Colon (tissue), 2 donors: ENCODE measurements at regions not wholly inside any gene's neighbourhood (a gene's known extent, or its start where the extent isn't known, plus 50 kb on each side); places are given as distances from the start of the nearest gene placed in this dataset.
"Not testable (repeated sequence)": the region's sequence is repeated elsewhere in the genome, so short reads cannot be mapped to it uniquely, and the experiment has no call there.

Experiments
- FAIRE-seq: peaks from 2 replicates; lab custom pipeline; 2012; peaks lifted over from hg19 to GRCh38; lab: Jason Lieb, UNC
- donor health status: control.
- donor health status: control.

DNA sequence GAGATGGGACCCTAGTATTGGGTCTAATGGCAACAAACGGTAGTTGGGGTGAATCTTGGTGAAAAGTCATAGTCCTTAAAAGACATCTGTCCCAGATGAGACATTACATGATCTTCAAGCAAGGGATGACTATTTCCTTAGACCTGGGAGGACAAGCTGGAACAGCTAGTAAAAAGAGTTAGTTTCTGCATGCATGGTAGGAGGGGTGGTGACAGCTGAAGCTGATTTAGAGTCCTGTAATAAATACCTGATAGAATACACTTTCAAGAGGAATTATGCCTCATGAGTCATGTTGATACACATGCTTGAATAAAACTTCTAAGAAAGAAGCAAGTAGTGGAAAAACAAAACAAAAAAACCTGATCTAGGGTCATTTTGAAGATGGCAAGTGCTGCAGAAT, 247.4 kb downstream of the CD109 start:
- FAIRE-seq, result no peak

DNA sequence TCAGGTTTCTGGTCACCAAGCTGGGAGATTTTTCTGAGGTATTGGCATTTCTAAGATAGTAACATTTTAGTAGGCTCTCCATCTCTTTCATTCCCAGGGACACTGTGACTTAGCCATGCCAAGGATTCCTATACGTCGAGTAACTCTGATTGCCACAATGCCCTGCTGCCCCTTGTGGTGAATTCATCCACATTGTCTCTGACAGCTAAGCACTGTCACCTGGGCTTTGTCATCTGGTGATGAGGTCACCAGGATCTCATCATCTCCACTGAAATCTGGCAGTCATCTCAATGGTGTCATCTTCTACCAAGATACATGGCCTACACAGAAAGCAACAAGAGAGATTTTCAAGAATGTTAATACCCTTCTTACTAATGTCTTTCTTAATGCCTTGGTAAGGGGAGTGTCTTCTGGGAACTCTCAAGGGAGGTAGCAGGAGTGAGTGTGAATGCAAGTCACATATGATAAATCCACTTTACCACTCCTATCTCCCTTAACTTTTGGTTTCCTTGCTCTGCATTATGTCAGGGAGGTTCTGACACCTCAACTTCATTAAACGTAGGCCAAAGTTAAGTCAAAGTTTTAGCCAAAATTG, 246.7 kb downstream of the CD109 start:
- no peak for FAIRE-seq

DNA sequence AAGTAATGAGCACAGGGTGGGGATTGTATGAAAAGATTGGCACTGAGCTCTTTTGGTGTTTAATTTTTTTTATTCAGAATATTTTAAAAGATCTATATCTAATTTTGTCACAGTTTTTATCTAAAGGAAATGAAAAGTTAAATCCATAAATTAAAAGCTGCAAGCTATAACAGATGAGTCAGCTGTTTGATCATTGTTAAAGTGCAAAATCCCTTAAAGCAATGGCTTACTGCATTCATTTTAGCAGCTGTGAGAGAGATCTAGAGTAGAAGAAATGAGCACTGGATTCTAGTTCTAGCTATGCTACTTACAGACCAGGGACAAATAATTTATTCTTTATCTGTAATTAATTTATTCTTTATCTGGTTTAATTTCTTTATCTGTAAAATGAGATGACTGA, 245.9 kb downstream of the CD109 start:
- no peak for FAIRE-seq

DNA sequence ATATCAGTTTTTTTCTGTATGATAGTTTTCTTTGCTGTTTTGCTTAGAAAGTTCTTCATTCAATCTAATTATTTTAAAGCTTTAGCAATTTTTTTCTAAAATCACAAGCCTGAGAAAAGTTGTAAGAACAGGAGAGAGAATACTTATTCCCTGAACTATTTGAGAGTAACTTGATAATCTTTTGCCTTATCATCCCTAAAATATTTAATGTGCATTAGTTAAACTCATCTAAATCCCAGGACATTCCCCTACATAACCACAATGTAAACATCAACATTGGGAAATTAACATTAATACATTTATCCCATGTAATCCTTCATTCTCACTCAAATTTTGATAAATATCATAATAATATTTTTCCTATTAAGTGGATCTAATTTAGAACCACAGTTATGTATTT, 241.8 kb downstream of the CD109 start:
- FAIRE-seq, result no peak

DNA sequence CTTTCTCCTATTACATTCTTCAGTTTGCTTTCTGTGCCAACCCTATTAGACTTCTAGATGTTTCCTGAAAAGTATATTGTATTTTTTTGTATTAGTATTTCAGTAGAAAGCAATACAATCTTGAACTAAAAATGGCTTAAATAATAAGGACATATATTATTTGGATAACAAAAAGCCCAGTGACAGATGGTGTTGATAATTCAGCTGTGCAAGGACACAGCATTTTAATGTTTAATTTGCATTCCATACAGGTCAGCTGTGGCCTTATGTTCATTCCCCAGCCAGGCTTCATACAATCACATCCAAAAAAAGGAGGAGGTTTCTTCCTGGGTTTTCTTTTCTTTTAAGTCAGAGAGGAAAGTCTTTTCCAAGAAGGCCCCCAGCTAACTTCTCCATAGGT, 236.9 kb downstream of the CD109 start:
- FAIRE-seq, result no peak

DNA sequence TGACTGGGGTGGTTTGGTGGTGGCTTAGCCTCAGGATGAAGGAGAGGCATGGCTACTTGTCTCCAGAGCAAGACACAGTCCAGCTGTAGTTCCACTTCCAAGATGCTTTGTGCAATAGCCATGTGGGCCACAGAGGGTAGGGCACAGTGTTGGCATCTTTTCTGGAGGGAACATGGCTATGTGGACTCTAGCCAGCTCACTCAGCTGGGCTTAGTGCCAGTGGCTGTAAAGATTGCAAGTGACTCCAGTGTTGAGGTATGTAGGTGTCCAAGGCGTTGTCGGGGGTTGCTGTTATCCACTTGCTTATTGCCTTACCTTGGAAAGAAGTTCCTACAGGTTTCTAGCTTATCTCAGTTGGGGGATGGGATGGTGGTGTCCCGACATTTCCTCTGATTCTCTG, 233.4 kb downstream of the CD109 start:
- FAIRE-seq, result no peak

DNA sequence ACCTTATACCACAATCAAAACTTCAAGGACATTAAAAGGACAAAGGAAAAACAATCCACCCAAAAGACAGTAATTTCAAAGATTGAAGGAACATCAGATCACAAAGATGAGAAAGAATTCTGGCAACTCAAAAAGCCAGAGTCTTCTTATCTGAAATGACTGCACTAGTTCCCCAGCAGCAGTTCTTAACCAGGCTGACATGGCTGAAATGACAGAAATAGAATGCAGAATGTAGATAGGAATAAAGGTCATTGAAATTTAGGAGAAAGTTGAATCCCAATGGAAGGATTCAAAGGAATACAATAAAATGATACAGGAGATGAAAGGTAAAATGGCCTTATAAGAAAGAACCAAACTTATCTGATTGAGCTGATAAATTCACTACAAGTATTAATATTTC, 231.4 kb downstream of the CD109 start:
- FAIRE-seq, result no peak

DNA sequence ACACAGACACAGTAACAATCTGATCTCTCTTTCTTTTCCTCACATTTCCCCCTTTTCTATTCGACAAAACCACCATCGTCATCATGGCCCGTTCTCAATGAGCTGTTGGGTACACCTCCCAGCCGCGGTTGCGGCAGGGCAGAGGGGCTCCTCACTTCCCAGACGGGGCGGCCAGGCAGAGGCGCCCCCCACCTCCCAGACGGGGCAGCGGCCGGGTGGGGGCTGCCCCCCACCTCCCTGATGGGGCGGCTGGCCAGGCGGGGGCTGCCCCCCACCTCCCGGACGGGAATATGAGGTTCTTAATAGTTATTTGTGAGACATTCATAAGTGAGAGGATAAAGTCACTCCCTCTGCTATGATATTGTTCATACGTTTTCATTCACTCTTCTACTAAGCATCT, 229.7 kb downstream of the CD109 start:
- not testable (repeated sequence) for FAIRE-seq

DNA sequence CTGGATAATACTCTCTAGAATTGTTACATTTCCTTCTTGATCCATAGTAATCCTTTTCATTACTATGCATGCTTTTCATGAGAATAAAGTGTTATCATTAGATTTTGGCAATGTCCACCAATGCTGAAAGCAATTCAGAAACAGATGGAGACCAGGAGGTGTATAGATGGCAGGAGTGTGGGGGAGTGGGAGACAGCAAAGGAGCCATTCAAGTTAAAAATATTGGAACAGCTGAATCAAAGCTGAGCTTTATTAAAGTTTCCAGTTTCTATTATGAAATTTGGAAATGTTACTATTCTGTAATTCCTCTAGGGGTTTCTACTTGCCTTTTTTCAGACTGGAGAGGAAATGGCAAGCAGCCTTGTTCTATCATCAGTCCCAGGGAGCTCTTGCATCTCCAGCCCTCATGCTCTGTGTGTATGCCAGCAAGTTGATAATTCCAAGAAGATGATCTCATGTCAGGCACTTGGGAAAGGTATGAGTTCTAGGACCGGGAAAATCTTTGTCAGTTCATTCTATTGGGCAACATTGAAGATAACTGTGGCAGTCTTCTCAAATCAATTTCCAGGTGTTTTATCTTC, 228.0 kb downstream of the CD109 start:
- no peak for FAIRE-seq

DNA sequence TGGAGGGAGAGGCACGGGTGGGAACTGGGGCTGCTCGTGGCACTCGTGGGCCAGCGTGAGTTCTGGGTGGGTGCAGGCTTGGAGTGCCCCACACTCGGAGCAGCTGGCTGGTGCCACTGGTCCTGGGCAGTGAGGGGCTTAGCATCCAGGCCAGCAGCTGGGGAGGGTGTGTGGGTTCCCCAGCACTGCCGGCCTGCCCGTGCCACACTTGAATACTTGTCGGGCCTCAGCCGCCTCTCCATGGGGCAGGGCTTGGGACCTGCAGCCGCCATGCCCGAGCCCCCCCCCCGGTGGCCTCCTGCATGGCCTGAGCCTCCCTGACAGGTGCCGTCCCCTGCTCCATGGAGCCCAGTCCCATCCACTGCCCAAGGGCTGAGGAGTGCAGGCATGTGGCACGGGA, 207.2 kb downstream of the CD109 start:
- no peak for FAIRE-seq

DNA sequence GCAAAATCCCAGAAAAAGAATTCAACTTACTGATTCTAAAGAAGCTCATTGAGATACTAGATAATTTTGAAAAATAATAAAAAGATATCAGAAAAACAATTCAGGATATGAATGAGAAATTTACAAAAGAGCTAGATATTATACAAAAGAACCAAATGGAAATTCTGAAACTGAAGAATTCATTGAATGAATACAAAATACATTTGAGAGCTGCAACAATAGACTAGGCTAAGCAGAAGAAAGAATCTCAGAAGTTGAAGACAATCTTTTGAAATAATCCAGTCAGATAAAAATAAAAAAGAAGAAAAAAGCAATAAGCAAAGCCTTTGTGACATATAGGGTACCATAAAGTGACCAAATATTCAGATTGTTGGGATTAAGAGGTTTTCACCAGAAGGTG, 206.0 kb downstream of the CD109 start:
- no peak for FAIRE-seq

DNA sequence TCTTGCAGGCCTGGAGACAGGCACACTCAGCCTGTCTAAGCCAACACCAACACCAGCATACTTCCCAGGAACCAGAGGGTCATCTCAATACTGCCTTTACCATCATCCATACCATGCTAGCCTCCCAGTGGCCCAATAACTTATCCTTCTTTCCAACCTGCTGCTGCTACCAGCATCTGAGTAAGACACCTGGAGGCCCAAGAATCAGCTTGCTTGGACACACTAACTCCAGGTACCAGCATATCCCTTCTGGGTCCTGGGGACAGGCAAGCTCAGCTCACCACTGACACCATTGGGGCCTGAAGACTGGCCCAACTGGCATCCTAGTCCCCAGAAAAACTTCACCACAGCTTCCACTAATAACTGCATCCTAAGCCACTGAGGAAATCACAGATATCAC, 205.3 kb downstream of the CD109 start:
- no peak for FAIRE-seq

DNA sequence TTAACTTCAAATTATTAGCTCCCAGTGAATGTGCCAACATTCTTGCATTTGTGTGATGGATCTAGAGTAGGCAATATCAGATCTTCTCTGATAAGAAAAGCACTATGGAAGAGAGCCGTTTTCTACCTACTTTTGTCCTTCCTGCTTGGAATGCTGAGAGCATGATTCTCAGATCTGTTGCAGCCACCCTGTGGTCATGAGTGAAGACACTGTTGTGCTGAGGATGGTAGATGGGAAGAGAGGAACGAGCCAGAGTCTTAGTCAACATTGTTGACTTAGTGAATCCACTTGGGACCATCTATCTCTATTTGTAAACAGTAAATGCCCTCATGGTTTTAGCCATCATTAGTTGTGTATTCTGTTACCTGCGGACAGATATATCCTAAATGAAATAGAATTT, 202.6 kb downstream of the CD109 start:
- no peak for FAIRE-seq

DNA sequence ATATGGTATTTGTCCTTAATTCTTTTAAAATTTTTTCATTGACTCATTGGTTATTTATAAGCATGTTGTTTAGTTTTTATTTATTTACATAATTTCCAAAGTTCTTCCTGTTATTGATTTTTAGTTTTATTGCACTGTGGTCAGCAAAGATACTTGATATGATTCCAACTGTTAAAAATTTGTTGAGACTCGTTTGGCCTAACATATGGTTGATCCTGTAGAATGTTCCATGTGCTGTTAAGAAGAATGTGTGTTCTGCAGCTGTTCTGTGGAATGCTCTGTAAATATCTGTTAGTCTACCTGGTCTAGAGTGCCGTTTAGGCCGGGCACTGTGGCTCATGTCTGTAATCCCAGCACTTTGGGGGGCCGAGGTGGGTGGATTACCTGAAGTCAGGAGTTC, 197.7 kb downstream of the CD109 start:
- no peak for FAIRE-seq

DNA sequence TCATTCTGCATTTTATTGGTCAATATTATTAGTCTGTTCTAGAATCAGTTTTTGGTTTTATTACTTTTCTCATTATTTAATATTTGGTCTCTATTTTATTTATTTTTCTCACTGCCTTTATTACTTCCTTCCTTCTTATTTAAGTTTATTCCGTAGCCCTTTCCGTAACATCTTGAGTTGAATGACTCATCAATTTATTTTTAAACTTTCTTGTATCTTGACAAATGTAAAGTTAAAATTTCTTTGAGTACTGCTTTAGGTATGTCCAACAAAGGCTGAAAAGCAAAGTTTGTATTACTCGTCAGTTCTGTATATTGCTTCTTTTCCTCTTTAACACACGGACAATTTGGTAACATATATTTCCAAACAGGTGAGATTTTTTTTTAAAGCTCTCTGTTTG, 192.0 kb downstream of the CD109 start:
- FAIRE-seq, result no peak

DNA sequence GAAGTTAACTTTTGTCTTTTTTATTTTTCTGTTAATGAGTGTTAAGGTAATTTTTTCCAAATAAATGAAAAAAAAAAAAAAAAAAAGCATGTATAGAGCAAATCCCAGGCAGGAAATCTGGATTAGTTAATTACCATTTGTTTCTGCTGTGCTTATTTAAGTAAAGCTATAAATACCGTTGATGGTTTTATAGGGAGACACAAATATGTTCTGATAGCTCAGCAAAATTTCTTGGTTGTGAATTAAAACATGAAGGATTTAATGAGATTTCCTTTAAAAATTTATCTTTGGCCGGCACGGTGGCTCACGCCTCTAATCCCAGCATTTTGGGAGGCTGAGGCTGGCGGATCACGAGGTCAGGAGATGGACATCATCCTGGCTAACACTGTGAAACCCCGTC, 189.4 kb downstream of the CD109 start:
- FAIRE-seq, result no peak

DNA sequence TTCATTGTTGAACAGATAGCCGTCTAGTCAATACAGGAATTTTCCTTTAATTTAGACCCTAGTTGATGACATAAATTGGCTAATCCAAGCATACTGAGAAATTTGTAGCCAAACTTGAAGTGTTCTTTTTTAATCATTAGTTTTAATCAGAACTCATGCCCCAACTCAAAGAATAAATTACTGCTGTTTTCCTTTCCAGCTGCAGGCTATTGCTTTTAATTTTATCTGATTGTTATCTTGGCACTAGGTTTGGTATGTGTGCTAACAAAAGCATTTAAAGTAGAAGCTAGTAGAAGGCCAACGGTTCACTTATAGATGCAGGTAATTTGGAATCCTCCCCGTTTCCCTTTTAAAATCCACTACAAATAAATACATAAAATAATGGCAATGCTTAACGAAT, 188.5 kb downstream of the CD109 start:
- FAIRE-seq, result no peak

DNA sequence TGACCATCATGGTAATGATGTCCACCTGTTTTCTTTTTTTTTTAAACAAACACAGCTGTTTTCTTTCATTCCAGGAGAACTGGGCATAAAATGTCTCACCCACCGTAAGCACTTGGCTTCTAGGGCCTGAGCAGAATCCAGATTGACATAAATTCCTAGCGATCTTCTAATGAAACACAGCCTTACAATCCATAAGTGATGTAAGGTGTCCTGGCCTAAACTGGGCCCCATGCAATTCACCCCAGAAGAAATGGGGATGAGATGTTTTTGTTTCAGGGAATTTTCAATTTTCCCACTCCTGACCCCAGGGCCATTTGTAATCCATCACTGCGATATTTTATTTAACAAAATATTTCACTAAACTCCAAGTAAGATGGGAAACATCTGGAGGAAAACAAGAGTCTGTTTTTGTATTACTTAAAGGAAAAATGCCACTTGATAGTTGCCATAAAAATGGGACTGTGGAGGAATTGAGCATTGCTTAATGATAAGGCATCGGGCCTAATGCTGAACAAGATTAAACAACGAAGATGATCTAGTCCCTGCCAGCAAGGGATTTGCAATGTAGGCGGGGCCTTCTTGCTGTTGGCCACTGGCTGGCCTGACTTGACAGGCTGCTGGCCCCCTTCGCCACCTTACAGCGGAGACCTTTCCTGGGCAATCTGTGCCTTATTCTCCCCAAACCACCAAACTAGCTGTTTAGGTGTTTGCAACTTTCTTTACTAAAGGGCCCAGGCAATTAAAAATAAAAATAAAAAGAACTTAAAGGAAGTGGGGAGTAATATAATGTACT, 183.7 kb downstream of the CD109 start:
- FAIRE-seq, result no peak

DNA sequence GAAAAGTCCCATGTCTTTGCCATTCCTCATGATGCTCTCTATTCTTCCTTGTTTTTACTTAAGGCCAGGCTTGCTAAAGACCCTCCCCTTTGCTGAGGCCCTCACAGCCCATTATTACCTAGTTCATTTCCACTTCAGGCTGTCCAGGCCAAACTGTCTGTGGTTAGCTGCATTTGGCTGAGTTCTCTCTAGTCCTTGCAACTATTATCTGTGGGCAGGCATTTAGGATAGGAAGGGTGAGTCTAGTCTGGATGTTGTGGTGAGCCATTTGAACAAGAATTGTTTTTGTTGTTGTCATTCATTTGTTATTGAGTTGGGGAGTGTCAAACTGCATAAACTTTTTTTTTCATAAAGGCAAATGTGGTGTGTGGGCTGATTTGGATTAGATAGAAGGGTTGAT, 182.4 kb downstream of the CD109 start:
- FAIRE-seq, result no peak
